HG03439 (cell line): ENCODE measurements at regions not wholly inside any gene's neighbourhood (a gene's known extent, or its start where the extent isn't known, plus 50 kb on each side); places are given as distances from the start of the nearest gene placed in this dataset.
"Not testable (repeated sequence)": the region's sequence is repeated elsewhere in the genome, so short reads cannot be mapped to it uniquely, and the experiment has no call there.

ENCODE experiments used
- ATAC-seq: cut with Tn5 transposase; IDR thresholded peaks from one replicate; pipeline ENCODE4 v1.9.1; 2021; ENCODE audit warnings: mild to moderate bottlenecking, moderate library complexity; ENCODE audit not compliant: unreplicated experiment

DNA sequence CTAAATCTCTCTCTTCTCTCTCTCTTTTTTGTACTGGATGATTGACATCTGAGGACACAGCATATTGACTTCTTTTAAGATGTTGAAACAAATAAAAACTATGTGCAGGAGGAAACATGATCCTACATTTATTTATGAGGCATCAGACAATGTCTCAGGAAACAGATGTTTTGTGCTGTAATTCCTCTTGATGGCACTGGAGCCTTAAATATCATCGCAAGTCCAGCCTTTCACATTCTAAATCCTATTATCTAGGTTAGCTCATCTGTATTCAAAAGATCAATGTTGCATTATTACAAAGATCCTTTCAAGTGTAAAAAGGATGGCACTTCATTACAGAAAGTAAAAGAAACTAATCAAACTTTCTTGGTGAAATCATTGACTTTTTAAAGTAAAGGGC, 63.9 kb downstream of the MAT2B start:
- ATAC-seq: no peak

DNA sequence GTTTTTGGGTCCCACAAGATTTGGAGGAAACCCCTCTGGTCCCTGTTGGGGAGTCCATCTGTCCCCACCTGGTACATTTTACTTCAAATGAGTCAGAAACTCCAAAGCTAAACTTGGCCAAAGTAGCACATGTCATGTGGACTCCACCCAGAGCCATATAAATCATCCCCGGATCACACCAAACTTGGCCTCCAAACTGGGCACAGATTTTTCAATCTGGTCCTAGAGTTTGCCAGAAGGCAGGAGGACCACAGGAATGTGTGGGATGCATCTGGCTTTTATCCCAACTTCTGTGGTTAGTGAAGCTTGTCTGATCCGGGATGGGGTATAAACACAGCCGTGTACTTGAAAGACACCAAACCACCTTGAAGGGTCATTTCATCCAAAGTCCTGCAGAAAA, 66.3 kb downstream of the MAT2B start:
- no peak for ATAC-seq

DNA sequence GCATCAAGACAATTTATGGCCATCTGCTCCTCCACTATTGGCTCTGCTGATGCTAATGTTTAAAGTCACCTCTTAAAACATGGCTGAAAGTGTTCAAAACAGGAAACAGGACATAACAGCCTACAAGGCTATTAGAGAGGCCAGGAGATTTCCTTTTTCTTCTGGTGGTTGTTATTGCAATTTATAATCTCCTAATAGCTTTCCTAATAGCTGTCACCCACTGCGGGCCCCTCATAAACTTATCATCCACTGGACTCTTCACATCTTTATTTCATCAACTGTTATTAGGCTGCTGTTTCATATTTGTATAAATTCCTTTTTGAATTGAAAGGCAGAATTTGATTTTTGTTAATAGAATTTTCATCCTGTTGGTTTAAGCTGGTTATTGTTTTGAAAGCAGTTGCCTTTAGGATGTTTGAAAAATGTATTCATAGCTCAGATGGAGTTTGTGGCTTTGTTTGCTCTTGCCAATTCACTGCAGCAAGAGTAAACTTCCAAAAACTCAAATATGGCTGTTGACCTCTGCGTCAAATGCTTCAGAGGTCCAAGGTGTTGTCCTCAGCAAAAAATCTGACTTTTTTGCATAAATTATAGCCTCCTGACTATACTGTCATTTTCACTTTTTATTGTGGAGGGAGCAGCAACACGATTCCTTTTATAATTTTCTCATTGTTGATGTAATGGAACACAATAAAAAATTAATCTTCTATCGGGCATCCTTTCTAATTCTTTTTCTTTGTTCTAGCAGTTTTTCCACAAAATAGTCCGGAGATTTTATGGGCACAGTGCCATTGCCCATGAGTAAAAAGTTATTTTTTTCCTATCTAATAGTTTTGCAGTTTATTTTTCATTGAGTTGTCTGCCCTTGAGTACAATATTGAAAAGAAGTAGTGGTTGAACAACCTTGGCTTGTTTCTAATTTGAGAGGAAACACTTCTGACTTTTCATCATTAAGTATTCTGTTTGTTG, 69.3 kb downstream of the MAT2B start:
- no peak for ATAC-seq

- no peak for ATAC-seq
Observed at GRCh38 chr5:163578652-163579051, 73.2 kb downstream of the MAT2B start.

GRCh38 chr5:163579729-163580128, 74.3 kb downstream of the MAT2B start:
- ATAC-seq: no peak

DNA sequence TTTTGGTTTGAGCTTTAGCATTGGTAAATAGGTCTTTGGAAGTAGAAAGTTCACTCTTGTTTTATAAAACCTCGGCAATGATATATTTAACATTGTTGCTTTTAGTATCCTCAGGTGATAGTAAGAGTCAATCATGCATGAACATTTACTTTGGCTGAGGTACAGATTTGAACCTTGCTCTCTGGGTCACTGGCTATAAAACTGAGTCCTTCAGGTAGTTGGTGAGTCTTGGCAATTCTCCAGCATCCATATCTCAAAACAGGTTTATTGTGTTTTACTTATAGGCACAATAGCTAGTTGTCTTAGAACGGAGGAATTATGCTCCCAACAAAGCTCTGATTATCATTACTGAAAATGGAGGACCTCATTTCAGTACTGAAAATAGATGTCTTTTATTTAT, 75.1 kb downstream of the MAT2B start:
- ATAC-seq: no peak

GRCh38 chr5:163583491-163584153, 78.2 kb downstream of the MAT2B start:
- not testable (repeated sequence) for ATAC-seq

GRCh38 chr5:163585206-163585605, 79.8 kb downstream of the MAT2B start:
- ATAC-seq: no peak

GRCh38 chr5:163586531-163586956, 81.1 kb downstream of the MAT2B start:
- no peak for ATAC-seq

DNA sequence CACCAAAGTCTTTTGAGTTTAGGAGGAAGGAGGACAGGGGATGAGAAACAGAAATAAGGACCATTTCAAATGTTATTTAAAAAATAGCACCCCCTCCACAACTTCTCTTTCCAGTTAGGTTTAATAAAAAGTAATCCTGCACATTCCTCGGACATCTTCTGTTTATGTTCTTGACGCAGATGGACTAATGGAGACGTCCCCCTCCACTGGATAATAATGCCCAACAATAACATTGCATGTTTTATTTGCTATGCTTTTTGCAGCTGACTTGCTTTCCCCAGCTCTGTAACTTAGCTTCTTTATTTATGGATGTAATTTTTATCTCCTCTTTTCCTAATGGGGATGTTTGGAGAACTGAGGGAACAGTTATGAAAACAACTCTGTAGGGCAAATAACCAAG, 89.5 kb downstream of the MAT2B start:
- no peak for ATAC-seq

- ATAC-seq: no peak
Observed at GRCh38 chr5:163595932-163596607, 90.7 kb downstream of the MAT2B start.

DNA sequence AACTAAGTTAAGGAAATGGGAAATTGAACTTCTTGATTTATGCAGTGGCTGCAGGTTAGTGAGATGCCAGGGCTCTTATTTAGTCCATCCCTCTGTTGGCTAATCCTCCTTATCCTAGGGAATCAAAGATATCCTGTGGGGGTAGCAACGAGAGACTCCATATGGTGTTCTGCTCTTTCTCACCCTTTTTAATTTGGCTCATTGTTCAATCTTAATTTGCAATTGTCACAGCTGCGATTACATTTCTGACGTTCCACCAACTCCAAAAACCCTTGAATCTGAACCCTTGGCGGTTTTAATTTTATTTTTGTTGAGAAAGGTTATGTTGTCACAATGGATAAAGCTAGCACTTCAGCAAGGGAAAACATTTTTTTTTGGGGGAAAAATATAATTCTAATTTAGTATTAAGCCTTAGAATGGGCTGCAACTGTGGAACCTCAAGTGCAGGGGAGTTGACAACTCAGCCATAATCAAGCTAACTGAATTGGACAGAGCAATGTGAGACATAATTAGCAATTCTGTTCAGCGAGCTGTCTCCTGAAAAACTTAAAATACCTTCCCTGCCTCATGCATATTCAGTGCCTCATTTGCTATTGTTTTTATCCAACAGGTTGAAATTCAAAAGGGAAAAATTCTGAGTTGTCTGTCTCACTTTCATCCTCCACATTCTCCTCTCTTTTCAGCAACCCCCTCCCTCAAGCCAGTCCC, 91.3 kb downstream of the MAT2B start:
- no peak for ATAC-seq

DNA sequence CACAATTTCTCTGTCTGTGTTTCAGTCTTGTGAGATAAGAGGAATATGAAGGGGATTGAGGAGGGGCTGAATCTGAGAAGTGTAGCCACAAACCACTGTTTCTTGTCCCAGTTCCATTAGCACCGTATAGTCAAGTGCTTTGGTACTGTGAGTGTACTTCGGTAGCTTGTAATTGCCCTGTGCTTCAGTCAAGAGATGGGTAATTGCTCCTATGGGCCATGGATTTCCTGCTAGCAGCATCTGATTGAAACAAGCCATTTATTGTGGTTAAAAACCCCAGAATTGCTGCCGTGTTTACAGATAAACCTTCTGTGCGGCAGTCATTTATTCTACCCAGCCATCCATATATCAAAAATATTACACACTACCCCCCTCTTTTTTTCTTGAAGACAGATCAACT, 98.6 kb downstream of the MAT2B start:
- ATAC-seq: no peak

DNA sequence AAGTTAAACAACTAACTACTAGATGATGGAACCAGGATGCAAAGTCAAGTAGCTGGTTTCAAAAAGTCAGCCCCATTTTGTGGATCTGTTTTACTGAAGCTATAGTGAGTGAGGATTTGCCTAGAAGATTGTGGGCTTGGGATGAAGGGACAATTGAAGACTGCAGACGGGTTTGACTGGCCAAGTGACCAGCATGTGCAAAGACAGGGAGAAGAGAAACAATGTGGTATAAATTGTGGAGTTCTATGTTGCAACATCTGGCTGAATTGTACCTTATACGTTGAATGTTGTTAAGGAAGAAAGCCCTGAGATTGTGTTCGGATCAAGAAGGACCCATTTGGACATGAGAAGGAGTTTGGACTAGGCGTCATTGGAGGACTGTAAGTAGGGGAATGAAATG, 101.8 kb downstream of the MAT2B start:
- no peak for ATAC-seq

DNA sequence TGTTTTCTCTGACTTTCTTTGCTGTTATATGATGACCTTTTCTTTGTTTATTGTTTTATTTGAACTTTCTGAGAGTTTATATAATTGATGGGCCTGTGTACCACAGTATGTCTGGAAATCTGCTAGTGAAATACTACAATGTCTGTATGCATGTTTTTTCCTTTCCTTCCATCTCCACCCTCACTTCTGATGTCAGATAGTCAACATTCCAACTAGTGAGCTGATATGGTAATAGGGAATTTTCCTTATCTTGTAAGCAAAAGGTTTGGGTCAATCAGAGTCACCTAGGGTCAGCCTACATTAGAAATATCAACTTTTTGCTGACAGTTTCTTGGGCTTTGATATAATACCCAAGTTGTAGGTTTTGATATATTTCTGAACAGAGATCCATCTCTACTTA, 103.2 kb downstream of the MAT2B start:
- no peak for ATAC-seq

GRCh38 chr5:163609910-163610309, 104.5 kb downstream of the MAT2B start:
- ATAC-seq: no peak

DNA sequence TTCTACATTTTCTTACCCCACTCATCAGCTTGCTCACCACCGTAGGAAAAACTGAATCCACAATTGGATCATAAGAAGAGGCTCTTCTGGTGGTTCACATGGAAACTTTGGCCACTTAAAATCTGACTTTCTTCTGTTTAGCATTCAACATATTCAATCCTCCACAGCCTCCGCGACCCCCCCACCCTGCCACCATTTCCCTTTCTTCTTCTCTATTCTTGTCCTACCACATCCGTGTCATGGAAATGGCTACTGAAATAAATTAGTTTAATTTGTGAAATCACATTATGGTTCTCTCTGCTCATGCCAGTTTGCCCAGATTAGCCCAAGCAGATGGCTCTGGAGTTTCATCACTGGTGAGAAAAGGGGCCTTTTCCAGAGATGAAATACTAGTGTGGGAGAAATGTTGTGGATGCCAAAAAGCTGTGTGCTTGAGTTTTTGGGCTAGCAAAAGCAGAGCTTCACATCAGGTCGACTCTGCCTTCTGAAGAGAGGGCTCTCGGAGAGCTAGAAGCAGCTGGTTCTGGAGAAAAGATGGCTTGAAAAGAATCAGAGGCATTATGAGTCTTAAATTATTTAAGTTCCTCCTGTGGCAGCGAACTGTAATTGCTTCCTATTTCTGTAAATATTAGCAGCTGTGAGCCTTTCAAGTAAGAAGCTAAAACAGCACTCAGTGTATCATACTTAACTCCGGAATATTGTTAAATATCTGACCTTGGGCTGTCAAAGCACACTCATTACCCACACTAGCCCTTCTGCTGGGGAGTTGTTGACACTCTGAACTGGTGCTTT, 107.1 kb downstream of the MAT2B start:
- no peak for ATAC-seq

DNA sequence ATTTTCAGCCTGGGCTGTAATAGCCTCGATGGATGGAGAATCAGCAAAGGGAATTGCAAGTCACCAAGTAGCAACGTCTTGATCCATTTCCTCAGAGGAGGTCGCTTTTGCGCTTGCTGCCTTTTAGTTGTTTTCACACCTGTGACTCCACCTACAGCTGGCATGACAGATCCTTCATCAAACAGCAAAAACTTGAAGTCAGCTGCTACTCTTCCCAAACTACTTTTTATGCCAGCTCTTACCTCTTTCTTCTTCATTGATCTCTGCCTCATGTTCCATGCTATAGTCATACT, 107.7 kb downstream of the MAT2B start:
- ATAC-seq: no peak

DNA sequence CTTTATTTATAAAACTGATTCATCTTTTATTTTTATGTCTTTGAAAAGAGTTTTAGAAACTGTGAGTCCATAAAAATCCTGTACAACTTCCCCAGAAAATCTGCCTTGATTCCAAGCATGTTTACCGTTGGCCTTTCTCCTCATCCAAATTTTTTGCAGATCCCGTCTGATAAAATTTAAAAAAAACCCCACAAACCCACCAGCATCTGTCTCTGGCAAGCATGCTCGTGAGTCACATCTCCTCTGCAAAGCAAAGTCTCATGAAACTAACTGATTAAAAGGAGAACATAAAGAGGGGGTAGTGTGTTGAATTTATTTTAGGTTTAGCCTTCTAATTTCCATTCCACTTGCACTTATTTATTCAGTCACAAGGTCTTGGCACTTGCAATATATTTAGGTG, 109.4 kb downstream of the MAT2B start:
- no peak for ATAC-seq

- no peak for ATAC-seq
Observed at GRCh38 chr5:163619273-163619934, 114.0 kb downstream of the MAT2B start.
